HG02981 (cell line): ENCODE measurements at regions not wholly inside any gene's neighbourhood (a gene's known extent, or its start where the extent isn't known, plus 50 kb on each side); places are given as distances from the start of the nearest gene placed in this dataset.
"Not testable (repeated sequence)": the region's sequence is repeated elsewhere in the genome, so short reads cannot be mapped to it uniquely, and the experiment has no call there.

Source experiments
- ATAC-seq: cut with Tn5 transposase; IDR thresholded peaks from one replicate; pipeline ENCODE4 v1.9.1; 2021; ENCODE audit warnings: mild to moderate bottlenecking, moderate library complexity; ENCODE audit not compliant: unreplicated experiment

- no peak for ATAC-seq
Observed at GRCh38 chr11:22041039-22041438, 151.8 kb upstream of the ANO5 start.

GRCh38 chr11:22042081-22042480 is 150.8 kb upstream of the ANO5 start:
- no peak for ATAC-seq

GRCh38 chr11:22044126-22044525 is 148.8 kb upstream of the ANO5 start:
- ATAC-seq, result no peak

GRCh38 chr11:22049276-22049675 is 143.6 kb upstream of the ANO5 start:
- ATAC-seq, result no peak

- ATAC-seq, result no peak
Observed at GRCh38 chr11:22065472-22065871, 127.4 kb upstream of the ANO5 start.

- no peak for ATAC-seq
Observed at GRCh38 chr11:22069844-22070243, 123.0 kb upstream of the ANO5 start.

- no peak for ATAC-seq
Observed at GRCh38 chr11:22076271-22076930, 116.5 kb upstream of the ANO5 start.

- ATAC-seq, result no peak
Observed at GRCh38 chr11:22078063-22078462, 114.8 kb upstream of the ANO5 start.

- no peak for ATAC-seq
Observed at GRCh38 chr11:22079133-22079872, 113.6 kb upstream of the ANO5 start.

- ATAC-seq, result no peak
Observed at GRCh38 chr11:22082178-22082577, 110.7 kb upstream of the ANO5 start.

GRCh38 chr11:22082788-22083187 is 110.1 kb upstream of the ANO5 start:
- no peak for ATAC-seq

GRCh38 chr11:22084056-22084455 is 108.8 kb upstream of the ANO5 start:
- no peak for ATAC-seq

- ATAC-seq, result no peak
Observed at GRCh38 chr11:22084564-22084963, 108.3 kb upstream of the ANO5 start.

- ATAC-seq, result no peak
Observed at GRCh38 chr11:22089609-22090008, 103.3 kb upstream of the ANO5 start.

GRCh38 chr11:22106566-22106965 is 86.3 kb upstream of the ANO5 start:
- ATAC-seq, result no peak

- ATAC-seq, result no peak
Observed at GRCh38 chr11:22115470-22116029, 77.3 kb upstream of the ANO5 start.

- not testable (repeated sequence) for ATAC-seq
Observed at GRCh38 chr11:22127981-22128380, 64.9 kb upstream of the ANO5 start.

- no peak for ATAC-seq
Observed at GRCh38 chr11:22130462-22131053, 62.3 kb upstream of the ANO5 start.

- no peak for ATAC-seq
Observed at GRCh38 chr11:22133776-22134175, 59.1 kb upstream of the ANO5 start.

- ATAC-seq, result no peak
Observed at GRCh38 chr11:22138264-22138663, 54.6 kb upstream of the ANO5 start.
